ENCODE measurements at regions not wholly inside any gene's neighbourhood (a gene's known extent, or its start where the extent isn't known, plus 50 kb on each side); places are given as distances from the start of the nearest gene placed in this dataset.

DNA sequence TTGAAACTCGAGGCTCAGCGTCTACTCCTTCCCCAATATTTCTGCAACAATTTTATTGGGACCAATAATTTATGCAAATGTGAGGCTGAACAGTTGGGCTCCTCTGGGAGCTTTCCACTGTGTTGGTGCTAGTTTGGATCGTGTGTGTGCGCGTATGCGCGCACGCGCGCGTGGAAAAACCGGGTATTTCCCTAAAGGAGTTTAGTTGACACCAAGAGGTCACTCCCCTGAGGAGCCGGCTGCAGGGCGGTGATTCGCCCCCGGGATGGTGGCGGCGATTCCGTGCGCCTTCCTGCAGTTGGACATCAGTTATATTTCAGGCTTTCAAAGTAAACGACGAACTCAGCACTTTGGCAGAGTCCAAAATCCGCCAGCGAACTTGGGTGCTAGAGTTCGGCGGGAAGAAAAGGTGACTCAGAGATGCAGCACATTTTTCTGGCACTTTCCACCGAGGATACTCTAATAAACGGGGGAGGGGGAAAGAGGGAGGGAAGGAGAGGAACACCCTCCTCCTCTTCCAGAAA, 186.5 kb upstream of the FANCL start:
- no peak overlapping the region for H3K27ac ChIP-seq (replicated peaks)
- peaks cover 30% of the 10 kb centered on the region for H3K27me3 ChIP-seq (ENCODE audit: insufficient read depth, poor library complexity, severe bottlenecking)
- DNase-seq (ENCODE audit: low read depth in 1 of 2, low spot score in 1 of 2) = peak in 1 of 2 experiments; percentile 4
- TF ChIP-seq POLR2AphosphoS5 (IDR thresholded peaks at IDR 0.05; ENCODE audit: low read depth) = no peak
- peak; percentile 88 for TF ChIP-seq REST (IDR thresholded peaks at IDR 0.05; ENCODE audit: insufficient replicate concordance, low read depth)
- peak overlapping the region; percentile 52 for H3K4me3 ChIP-seq (replicated peaks; ENCODE audit: insufficient read depth, low read length)

DNA sequence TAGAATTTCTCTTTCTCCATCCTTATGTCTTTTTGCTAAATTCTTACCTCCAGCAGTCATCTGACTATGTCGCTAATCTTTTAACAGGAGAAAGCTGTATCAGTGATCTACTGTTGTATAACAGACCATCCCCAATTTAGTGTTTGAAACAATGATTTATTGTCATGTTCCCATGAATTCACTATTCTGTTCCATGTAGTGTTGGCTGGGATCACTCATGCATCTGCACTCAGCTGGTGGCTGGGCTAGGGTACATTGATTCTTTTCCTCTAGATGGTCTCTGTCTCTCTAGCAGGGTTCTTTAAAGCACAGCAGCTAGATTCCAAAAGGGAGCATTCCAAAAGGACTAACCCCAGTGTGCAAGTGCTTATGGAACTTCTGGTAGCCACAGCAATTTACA, 184.2 kb upstream of the FANCL start:
- no peak for TF ChIP-seq SPI1 (IDR thresholded peaks at IDR 0.05; ENCODE audit: borderline replicate concordance, low read depth)
- TF ChIP-seq CTCF (IDR thresholded peaks at IDR 0.05; ENCODE audit: insufficient read depth, low read length) = no peak
- no peak for TF ChIP-seq GABPA (IDR thresholded peaks at IDR 0.05; ENCODE audit: low read depth)
- Histone ChIP-seq H3K27me3 (ENCODE audit: insufficient read depth, poor library complexity, severe bottlenecking) (peaks cover 30% of the 10 kb centered on the region), H3K4me3 (replicated peaks; ENCODE audit: insufficient read depth, low read length) (no peak overlapping the region), H3K27ac (replicated peaks) (no peak overlapping the region)
- no peak for DNase-seq (ENCODE audit: low read depth in 1 of 2, low spot score in 1 of 2)

GRCh38 chr2:58419983-58420382, 178.9 kb upstream of the FANCL start:
- H3K27me3 ChIP-seq (ENCODE audit: insufficient read depth, poor library complexity, severe bottlenecking) = peaks cover 4% of the 10 kb centered on the region
- TF ChIP-seq POLR2AphosphoS5 (IDR thresholded peaks at IDR 0.05; ENCODE audit: low read depth) (no peak), GABPA (IDR thresholded peaks at IDR 0.05; ENCODE audit: low read depth) (no peak), SPI1 (IDR thresholded peaks at IDR 0.05; ENCODE audit: borderline replicate concordance, low read depth) (no peak), CTCF (IDR thresholded peaks at IDR 0.05; ENCODE audit: insufficient read depth, low read length) (no peak), REST (IDR thresholded peaks at IDR 0.05; ENCODE audit: insufficient replicate concordance, low read depth) (no peak)
- H3K27ac ChIP-seq (replicated peaks) = no peak overlapping the region
- no peak overlapping the region for H3K4me3 ChIP-seq (replicated peaks; ENCODE audit: insufficient read depth, low read length)
- DNase-seq (ENCODE audit: low read depth in 1 of 2, low spot score in 1 of 2) = no peak

DNA sequence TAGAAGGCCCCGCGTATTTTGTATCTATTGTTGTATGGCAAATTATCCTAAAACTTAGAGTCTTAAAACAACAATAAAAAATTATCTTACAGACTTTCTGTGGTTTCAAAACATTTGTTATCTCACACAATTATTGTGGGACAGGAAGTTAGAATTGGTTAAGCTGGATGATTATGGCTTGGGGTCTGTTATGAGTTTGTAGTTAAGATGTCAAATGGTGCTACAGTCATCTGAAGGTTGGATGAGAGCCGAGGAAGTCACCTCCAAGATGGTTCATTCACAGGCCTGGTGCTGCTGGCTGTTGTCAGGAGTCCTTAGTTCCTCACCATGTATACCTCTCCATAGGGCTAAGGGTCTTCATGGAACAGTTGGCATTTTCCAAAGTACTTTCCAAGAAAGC, 175.6 kb upstream of the FANCL start:
- Histone ChIP-seq H3K27ac (replicated peaks) (no peak overlapping the region), H3K4me3 (replicated peaks; ENCODE audit: insufficient read depth, low read length) (no peak overlapping the region), H3K27me3 (ENCODE audit: insufficient read depth, poor library complexity, severe bottlenecking) (no peaks in the 10 kb centered on the region)
- no peak for DNase-seq (ENCODE audit: low read depth in 1 of 2, low spot score in 1 of 2)
- no peak for TF ChIP-seq POLR2AphosphoS5 (IDR thresholded peaks at IDR 0.05; ENCODE audit: low read depth)
- TF ChIP-seq REST (IDR thresholded peaks at IDR 0.05; ENCODE audit: insufficient replicate concordance, low read depth) = no peak
- TF ChIP-seq GABPA (IDR thresholded peaks at IDR 0.05; ENCODE audit: low read depth) = no peak
- TF ChIP-seq CTCF (IDR thresholded peaks at IDR 0.05; ENCODE audit: insufficient read depth, low read length) = no peak
- TF ChIP-seq SPI1 (IDR thresholded peaks at IDR 0.05; ENCODE audit: borderline replicate concordance, low read depth) = no peak

All from HL-60 (cell line).